WTC11 (cell line): ENCODE measurements at regions not wholly inside any gene's neighbourhood (a gene's known extent, or its start where the extent isn't known, plus 50 kb on each side); places are given as distances from the start of the nearest gene placed in this dataset.

Experiments used
- ATAC-seq: fragments of 200-7000 bp; cut with Tn5 transposase; 2 replicates; pipeline ENCODE4 v1.10.0; 2021; ENCODE audit warnings: mild to moderate bottlenecking, moderate library complexity
- CTCF ChIA-PET: fragments of 300-600 bp; sonication (Branson Sonifier 250); formaldehyde crosslinking; loops from one replicate; lab custom pipeline; 2021; ENCODE audit warnings: antibody characterized with exemption; lab: Charles Lee
- POLR2A ChIA-PET: fragments of 350-600 bp; sonication (Branson Sonifier 250); formaldehyde crosslinking; loops from one replicate; lab custom pipeline; 2021; ENCODE audit warnings: antibody characterized with exemption; lab: Charles Lee
- DNase-seq: peaks from one replicate; pipeline ENCODE4 v3.0.0; 2021; ENCODE audit warnings: low spot score
- H3K27ac Mint-ChIP-seq: 2 replicates; pipeline ENCODE4 v1.8.0; 2021; ENCODE audit warnings: mixed read lengths
- H3K27me3 Mint-ChIP-seq: 2 replicates; pipeline ENCODE4 v1.8.0; 2021; ENCODE audit warnings: low read depth, mild to moderate bottlenecking, moderate library complexity, mixed read lengths
- H3K36me3 Mint-ChIP-seq: 2 replicates; pipeline ENCODE4 v1.8.0; 2021; ENCODE audit warnings: mixed read lengths
- H3K4me1 Mint-ChIP-seq: 2 replicates; pipeline ENCODE4 v1.8.0; 2022; ENCODE audit warnings: mixed read lengths
- H3K4me3 Mint-ChIP-seq: 2 replicates; pipeline ENCODE4 v1.8.0; 2021; ENCODE audit warnings: mild to moderate bottlenecking, moderate library complexity, mixed read lengths
- H3K9me3 Mint-ChIP-seq: 2 replicates; pipeline ENCODE4 v1.8.0; 2021; ENCODE audit warnings: mixed read lengths
- ESRRA ChIP-seq: sonication (generic); formaldehyde crosslinking; IDR thresholded peaks from 2 replicates; pipeline ENCODE4 v1.8.1; 2022; ENCODE audit warnings: mild to moderate bottlenecking, missing genetic modification reagents, borderline replicate concordance
- FOXP1 ChIP-seq: sonication (generic); formaldehyde crosslinking; IDR thresholded peaks from 2 replicates; pipeline ENCODE4 v1.8.0; 2022; ENCODE audit warnings: missing genetic modification reagents, mild to moderate bottlenecking, moderate library complexity, borderline replicate concordance
- GTF2I ChIP-seq: fragments of 250-450 bp; sonication (Bioruptor Pico); conservative IDR thresholded peaks from 2 replicates; pipeline ENCODE4 v1.4.0; 2021; ENCODE audit warnings: mild to moderate bottlenecking
- KAT7 ChIP-seq: sonication (generic); formaldehyde crosslinking; IDR thresholded peaks from 2 replicates; pipeline ENCODE4 v1.8.1; 2023; ENCODE audit warnings: missing genetic modification reagents, mild to moderate bottlenecking, borderline replicate concordance
- MAX ChIP-seq: sonication (generic); formaldehyde crosslinking; IDR thresholded peaks from 2 replicates; pipeline ENCODE4 v1.8.0; 2022; ENCODE audit warnings: mild to moderate bottlenecking, missing genetic modification reagents
- NR2C2 ChIP-seq: sonication (generic); formaldehyde crosslinking; IDR thresholded peaks from 2 replicates; pipeline ENCODE4 v1.8.0; 2022; ENCODE audit warnings: mild to moderate bottlenecking, missing genetic modification reagents
- RELA ChIP-seq: sonication (generic); formaldehyde crosslinking; IDR thresholded peaks from 2 replicates; pipeline ENCODE4 v1.8.1; 2022; ENCODE audit warnings: missing genetic modification reagents, mild to moderate bottlenecking, borderline replicate concordance
- SMAD3 ChIP-seq: sonication (generic); formaldehyde crosslinking; IDR thresholded peaks from 2 replicates; pipeline ENCODE4 v1.8.0; 2022; ENCODE audit warnings: missing genetic modification reagents, mild to moderate bottlenecking, borderline replicate concordance
- TCF7 ChIP-seq: sonication (generic); formaldehyde crosslinking; IDR thresholded peaks from 2 replicates; pipeline ENCODE4 v1.8.0; 2022; ENCODE audit warnings: mild to moderate bottlenecking, low read depth, missing genetic modification reagents, moderate library complexity
- ZNF423 ChIP-seq: fragments of 250-450 bp; sonication (Bioruptor Pico); IDR thresholded peaks from 2 replicates; pipeline ENCODE4 v2.1.2; 2022; ENCODE audit warnings: mild to moderate bottlenecking, moderate library complexity
- TF ChIP-seq, protein P1 (sequence below): fragments of 250-450 bp; sonication (Bioruptor Pico); IDR thresholded peaks from 2 replicates; pipeline ENCODE4 v1.9.0; 2021; ENCODE audit warnings: mild to moderate bottlenecking, borderline replicate concordance
- TF ChIP-seq, protein P2 (sequence below): sonication (generic); formaldehyde crosslinking; IDR thresholded peaks from 2 replicates; pipeline ENCODE4 v1.8.1; 2022; ENCODE audit warnings: low read depth, mild to moderate bottlenecking, moderate library complexity, missing genetic modification reagents, borderline replicate concordance

DNA sequence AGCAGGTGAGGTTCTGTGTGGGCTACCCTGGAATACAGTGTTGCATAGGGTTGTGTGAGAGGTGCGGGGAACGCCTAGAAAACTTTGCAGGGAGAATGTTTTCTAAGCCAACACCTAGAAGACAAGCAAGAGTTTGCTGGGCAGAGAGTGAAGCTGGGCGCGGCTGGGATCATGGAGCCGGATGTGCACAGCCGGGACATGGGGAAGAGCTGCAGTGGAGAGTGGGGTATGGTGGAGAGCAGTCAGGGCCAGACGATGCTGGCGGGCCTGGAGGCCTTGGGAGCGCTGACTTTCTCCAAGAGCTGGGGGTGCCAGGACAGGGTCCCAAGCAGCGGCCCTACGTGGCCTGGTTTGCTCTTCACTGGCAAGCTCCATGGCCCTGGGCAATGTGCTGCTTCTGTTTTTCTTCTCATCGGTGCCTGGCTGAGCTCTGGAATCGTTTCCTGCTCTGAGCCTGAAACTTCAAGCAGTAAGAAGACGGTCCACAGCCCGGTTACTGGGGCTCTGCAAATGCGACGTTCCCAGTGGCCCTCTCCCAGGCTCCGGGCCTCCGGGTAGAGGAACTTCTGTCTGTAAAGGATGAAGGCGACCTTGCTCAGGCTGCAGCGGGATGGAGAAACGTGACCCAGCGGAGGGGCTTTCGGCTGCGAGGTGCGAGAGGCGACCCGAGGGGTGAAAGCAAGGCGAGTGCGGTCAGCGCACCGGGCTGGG lies 51.9 kb upstream of the CD34 start:
- Mint-ChIP-seq H3K4me1 (peaks cover 14% of the 10 kb centered on the region), H3K27me3 (peaks cover 67% of the 10 kb centered on the region)

More for the DNA sequence above, 51.9 kb upstream of the CD34 start:
- Mint-ChIP-seq H3K27ac (peak overlapping the region; percentile 45), H3K4me3 (peak overlapping the region; percentile 81), H3K36me3 (no peaks in the 10 kb centered on the region), H3K9me3 (no peaks in the 10 kb centered on the region)
- POLR2A ChIA-PET = interaction anchor here (0.7 to 1.3 kb wide), 5 partner anchors 38 to 140 kb away, joined by 3 to 6 read pairs (median 3); no protein-coding TSS in a partner anchor
- peak; percentile 26 for DNase-seq
- CTCF ChIA-PET = interaction anchor here (0.6 to 4.5 kb wide), 69 partner anchors 9 to 1027 kb away, joined by 3 to 198 read pairs (median 5); partner anchors contain the start of gene CD34
- no peak for TF ChIP-seq TCF7 (CRISPR knock-in tag)
- TF ChIP-seq SMAD3 (CRISPR knock-in tag) = no peak
- TF ChIP-seq NR2C2 (CRISPR knock-in tag) = no peak
- peak; percentile 77; the same call in 1 of the 2 replicates for TF ChIP-seq MAX (CRISPR knock-in tag)
- no peak for TF ChIP-seq ZNF423 (CRISPR knock-in tag)
- TF ChIP-seq RELA (CRISPR knock-in tag) = 0 out of 2 replicates have a peak, but pooled peaks have one; percentile 55
- no peak for TF ChIP-seq ESRRA (CRISPR knock-in tag)
- no peak for TF ChIP-seq FOXP1 (CRISPR knock-in tag)
- 0 out of 2 replicates have a peak, but pooled peaks have one; percentile 51 for TF ChIP-seq KAT7 (CRISPR knock-in tag)
- TF ChIP-seq, protein P1, sequence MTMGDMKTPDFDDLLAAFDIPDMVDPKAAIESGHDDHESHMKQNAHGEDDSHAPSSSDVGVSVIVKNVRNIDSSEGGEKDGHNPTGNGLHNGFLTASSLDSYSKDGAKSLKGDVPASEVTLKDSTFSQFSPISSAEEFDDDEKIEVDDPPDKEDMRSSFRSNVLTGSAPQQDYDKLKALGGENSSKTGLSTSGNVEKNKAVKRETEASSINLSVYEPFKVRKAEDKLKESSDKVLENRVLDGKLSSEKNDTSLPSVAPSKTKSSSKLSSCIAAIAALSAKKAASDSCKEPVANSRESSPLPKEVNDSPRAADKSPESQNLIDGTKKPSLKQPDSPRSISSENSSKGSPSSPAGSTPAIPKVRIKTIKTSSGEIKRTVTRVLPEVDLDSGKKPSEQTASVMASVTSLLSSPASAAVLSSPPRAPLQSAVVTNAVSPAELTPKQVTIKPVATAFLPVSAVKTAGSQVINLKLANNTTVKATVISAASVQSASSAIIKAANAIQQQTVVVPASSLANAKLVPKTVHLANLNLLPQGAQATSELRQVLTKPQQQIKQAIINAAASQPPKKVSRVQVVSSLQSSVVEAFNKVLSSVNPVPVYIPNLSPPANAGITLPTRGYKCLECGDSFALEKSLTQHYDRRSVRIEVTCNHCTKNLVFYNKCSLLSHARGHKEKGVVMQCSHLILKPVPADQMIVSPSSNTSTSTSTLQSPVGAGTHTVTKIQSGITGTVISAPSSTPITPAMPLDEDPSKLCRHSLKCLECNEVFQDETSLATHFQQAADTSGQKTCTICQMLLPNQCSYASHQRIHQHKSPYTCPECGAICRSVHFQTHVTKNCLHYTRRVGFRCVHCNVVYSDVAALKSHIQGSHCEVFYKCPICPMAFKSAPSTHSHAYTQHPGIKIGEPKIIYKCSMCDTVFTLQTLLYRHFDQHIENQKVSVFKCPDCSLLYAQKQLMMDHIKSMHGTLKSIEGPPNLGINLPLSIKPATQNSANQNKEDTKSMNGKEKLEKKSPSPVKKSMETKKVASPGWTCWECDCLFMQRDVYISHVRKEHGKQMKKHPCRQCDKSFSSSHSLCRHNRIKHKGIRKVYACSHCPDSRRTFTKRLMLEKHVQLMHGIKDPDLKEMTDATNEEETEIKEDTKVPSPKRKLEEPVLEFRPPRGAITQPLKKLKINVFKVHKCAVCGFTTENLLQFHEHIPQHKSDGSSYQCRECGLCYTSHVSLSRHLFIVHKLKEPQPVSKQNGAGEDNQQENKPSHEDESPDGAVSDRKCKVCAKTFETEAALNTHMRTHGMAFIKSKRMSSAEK (CRISPR knock-in tag) = no peak
- TF ChIP-seq, protein P2, sequence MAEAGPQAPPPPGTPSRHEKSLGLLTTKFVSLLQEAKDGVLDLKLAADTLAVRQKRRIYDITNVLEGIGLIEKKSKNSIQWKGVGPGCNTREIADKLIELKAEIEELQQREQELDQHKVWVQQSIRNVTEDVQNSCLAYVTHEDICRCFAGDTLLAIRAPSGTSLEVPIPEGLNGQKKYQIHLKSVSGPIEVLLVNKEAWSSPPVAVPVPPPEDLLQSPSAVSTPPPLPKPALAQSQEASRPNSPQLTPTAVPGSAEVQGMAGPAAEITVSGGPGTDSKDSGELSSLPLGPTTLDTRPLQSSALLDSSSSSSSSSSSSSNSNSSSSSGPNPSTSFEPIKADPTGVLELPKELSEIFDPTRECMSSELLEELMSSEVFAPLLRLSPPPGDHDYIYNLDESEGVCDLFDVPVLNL (CRISPR knock-in tag) = no peak
- no peak for TF ChIP-seq GTF2I (CRISPR knock-in tag)
- ATAC-seq = peak; percentile 14
